HG02973 (cell line): ENCODE measurements at regions not wholly inside any gene's neighbourhood (a gene's known extent, or its start where the extent isn't known, plus 50 kb on each side); places are given as distances from the start of the nearest gene placed in this dataset.
"Not testable (repeated sequence)": the region's sequence is repeated elsewhere in the genome, so short reads cannot be mapped to it uniquely, and the experiment has no call there.

ENCODE experiments used
- ATAC-seq: cut with Tn5 transposase; IDR thresholded peaks from one replicate; pipeline ENCODE4 v1.9.1; 2021; ENCODE audit warnings: moderate library complexity; ENCODE audit not compliant: unreplicated experiment

GRCh38 chr6:145132709-145133108, 602.6 kb downstream of the EPM2A start:
- ATAC-seq, result no peak

GRCh38 chr6:145135702-145136101, 599.6 kb downstream of the EPM2A start:
- ATAC-seq, result no peak

DNA sequence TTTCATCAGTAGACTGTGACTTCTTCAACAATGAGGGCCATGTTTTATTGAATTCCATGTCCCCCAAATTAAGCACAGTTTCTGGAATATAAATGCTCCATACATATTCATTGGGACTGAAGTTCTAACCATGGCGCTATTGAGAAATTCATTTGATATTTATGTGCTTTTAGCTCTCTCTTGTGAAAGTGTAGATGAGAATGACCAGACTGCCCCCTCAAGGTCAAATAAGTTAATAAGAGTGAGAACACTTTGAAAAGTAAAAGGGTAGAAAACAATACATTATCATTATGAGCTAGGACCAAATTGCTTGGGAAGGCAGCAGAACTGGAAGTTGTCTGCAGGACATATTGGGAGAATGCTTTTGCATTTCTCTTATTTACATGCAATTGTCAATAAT, 597.9 kb downstream of the EPM2A start:
- ATAC-seq, result no peak

DNA sequence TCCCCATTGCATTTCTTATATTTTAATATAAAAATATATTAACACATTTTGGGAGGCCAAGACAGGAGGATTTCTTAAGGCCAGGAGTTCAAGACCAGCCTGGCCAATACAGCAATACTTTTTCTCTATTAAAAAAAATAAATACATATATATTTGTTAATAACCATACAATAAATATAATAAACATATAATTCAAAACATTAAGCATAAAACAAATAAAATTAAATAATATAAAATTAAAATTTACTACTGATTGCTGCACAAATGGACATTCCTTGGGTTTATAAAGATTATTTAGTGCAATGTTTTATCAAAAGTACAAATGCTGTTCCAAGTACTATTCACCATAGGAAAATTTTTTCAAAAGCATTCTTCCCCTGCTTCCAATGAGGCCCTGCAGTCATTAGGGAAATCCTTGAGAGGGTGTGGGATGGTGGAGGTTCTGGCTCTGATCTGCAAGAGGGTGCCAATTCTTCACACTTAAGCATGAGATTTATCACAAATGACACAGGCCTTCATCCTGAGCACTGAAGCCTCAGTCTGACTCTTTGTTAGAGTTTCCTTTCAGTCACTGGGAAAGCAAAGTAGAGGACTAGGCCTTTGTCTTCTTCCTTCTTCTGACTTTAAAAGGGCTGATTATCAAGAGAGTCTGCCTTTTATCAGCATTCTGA, 596.7 kb downstream of the EPM2A start:
- ATAC-seq, result no peak

- no peak for ATAC-seq
Observed at GRCh38 chr6:145139140-145139850, 596.0 kb downstream of the EPM2A start.

GRCh38 chr6:145139895-145140294, 595.4 kb downstream of the EPM2A start:
- no peak for ATAC-seq

DNA sequence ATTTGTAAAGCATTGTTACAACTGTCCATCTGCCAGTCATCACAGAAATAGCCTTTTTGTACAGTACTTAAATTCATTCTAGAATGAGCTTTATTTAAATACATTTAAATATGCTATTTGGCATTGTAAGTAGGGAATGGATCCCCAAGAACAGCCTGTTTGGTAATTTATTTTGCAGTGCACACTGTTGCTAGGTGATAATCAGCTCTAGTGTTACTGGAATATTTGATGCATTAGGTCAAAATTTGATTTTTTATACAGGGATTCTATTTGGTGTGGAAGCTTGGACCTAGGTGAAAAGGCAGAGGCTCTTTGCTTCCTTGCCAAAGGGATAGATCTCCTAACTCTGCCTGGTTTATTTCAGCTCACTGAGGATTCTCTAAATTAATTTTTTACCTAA, 593.7 kb downstream of the EPM2A start:
- no peak for ATAC-seq

GRCh38 chr6:145142958-145143357, 592.4 kb downstream of the EPM2A start:
- ATAC-seq, result no peak

- ATAC-seq, result no peak
Observed at GRCh38 chr6:145143379-145143778, 591.9 kb downstream of the EPM2A start.

- ATAC-seq, result no peak
Observed at GRCh38 chr6:145147559-145147958, 587.8 kb downstream of the EPM2A start.

- no peak for ATAC-seq
Observed at GRCh38 chr6:145147981-145148749, 587.2 kb downstream of the EPM2A start.

GRCh38 chr6:145148776-145149175, 586.5 kb downstream of the EPM2A start:
- ATAC-seq, result no peak

DNA sequence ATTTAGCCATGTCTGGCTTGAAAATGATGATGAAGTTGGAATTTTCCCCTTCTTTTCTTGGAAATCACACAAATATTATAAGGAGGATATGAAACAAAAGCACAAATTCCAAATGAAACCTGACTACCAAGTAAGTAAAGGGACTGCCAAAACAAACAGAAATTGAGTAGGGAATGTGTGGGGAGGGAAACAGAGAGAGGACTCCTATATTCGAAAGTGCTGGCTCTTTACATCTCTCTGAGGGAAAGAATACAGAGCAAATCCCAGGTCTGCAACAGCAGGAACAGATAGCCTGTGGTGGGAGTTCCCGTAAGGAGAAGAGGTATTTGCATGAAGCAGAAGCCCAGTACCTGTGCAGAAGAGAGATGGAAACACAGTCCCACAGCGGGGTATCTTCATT, 583.7 kb downstream of the EPM2A start:
- no peak for ATAC-seq

DNA sequence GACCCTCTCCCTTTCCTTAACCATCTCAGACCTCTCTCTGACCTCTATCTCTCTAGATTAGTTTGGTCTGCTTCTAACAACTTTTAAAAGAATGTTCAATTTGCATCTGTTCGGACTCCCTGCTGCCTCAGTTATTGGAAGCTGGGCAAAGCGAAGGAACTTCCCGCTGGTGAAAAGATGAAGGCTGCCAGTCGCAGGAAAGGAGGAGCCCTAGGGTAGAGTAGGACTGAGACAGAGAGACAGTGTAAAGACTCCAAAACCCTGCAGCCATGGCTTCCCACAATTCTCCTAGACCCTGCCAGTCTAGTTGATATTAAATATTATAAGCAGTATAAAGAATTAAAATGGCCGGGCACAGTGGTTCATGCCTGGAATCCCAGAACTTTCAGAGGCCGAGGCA, 581.8 kb downstream of the EPM2A start:
- ATAC-seq, result no peak

- no peak for ATAC-seq
Observed at GRCh38 chr6:145155411-145155810, 579.9 kb downstream of the EPM2A start.

DNA sequence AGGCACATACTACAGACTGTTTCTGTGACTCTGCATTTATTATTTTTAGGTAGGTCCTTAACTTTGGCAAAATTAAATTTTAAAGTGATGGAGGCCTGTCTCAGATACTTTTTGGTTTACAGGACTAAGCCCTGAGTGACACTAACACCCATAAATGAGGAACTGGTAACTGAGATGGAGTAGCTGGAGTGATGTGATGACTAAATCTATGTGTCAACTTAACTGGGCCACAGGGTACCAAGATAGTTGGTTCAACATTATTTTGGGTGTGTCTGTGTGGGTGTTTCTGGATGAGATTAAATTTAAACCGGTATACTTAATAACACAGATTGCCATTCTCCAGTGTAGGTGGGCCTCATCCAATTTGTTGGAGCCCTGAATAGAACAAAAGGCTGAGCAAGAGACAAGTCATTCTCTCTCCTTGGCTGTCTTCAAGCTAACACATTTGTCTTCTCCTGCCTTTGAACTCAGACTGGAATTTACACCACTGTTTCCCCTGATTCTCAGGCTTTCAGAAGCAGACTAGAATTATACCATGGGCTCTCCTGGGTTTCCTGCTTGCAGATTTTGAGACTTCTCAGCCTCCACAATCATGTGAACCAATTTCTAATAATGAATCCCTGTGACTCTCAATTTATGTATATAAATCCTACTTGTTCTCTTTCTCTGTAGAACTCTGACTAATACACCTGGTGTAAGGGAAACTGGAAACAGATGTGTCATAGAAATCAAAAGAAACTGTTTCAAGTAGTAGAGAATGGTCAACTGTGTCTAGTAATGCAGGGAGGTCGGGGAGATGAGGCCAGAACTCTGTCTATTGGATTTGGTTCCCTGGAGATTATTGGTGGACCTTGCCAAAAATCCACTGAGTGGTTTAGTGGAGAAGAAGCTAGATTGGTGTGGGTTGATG, 579.2 kb downstream of the EPM2A start:
- ATAC-seq, result no peak

DNA sequence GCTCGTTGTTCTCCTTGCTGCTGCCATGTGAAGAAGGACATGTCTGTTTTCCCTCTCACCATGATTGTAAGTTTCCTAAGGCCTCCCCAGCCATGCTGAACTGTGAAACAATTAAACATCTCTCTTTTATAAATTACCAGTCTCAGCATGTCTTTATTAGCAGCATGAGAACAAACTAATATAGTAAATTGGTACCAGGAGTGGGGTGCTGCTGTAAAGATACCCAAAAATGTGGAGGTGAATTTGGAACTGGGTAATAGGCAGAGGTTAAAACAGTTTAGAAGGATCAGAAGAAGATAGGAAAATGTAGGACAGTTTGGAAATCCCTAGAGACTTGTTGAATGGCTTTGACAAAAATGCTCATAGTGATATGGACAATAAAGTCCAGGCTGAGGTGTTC, 576.7 kb downstream of the EPM2A start:
- not testable (repeated sequence) for ATAC-seq

DNA sequence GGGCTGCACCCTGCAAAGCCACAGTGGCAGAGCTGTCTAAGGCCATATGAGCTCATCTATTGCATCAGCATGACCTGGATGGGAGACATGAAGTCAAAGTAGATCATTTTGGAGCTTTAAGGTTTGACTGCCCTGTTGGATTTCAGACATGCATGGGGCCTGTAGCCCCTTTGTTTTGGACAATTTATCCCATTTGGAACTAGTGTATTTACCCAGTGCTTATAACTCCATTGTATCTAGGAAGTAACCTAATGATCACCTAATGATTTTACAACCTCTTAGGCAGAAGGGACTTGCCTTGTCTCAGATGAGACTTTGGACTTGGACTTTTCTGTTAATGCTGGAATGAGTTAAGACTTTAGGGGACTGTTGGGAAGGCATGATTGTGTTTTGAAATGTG, 575.4 kb downstream of the EPM2A start:
- ATAC-seq, result no peak

DNA sequence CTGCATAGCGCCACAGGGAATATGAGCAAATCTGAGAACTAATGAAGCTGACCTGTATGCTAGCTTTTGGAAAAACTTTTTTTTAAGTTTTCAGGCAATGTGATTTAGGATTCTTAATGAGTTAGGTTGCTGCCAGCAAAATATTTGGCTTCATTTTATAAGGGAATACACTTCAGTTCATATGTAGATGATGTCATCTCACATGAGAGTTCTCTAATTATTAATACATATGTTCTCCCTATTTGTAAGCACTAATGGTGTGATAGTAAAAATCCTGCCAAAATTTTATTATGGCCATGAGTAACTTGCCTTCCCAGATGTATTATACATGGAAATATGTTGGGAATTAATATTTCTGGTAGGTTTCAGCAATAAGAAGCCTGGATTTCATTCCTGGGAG, 573.8 kb downstream of the EPM2A start:
- no peak for ATAC-seq

DNA sequence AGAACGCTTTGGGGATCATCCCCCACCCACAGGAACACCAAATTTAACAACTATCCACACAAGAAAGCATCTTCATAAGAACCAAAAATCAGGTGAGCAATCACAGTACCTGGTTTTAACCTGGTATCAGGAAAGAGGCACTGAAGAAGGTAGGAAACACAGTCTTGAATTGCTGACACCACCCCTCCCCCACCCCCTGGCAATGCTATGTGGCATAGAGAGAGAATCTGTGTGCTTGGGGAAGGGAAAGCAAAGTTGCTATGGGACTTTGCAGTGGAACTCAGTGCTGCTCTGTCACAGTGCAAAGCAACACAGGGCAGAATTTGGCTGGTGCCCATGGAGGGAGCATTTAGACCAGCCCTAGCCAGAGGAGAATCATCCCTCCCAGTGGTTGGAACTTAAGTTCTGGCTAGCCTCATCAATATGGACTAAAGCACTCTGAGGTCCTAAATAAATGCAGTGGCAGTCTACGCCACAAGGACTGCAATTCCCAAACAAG, 565.5 kb downstream of the EPM2A start:
- ATAC-seq, result no peak

GRCh38 chr6:145175470-145175869, 559.9 kb downstream of the EPM2A start:
- ATAC-seq, result no peak
